ENCODE measurements at regions not wholly inside any gene's neighbourhood (a gene's known extent, or its start where the extent isn't known, plus 50 kb on each side); places are given as distances from the start of the nearest gene placed in this dataset.

DNA sequence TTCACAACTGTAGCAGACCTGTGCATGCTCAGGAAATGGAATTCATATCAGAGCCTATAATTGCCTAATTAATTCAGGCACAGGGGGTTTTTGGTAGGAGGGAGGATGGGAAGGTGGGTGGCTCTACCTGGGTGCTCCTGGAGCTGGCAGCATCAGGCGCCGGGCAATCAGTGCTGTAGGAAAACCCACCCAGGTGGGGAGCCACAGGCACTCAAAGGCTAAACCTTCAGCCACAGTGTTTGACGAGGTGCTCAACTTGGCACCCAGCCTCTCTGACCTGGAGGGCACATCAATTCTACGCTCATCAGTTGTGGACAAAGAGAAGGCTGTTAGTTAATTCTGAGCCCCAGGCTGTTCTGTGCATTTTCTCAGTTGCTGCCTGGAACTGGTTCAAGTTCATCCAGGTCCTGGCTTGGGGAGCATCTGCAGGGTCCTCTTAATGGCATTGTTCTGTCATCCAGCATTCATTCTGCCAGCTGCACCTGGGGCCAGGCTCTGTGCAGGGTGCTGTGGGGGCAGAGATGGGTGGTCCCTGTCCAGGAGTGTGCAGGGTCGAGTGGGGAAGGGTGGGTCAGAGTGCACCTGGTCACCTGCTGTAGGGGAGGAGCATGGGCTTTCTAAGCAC lies 54.1 kb upstream of the NPTX2 start:
- H4K20me1 ChIP-seq (replicated peaks in 1 of 2; ENCODE audit: control insufficient read depth in 1 of 2, insufficient read depth in 2 of 2, low read length in 2 of 2): no peaks in the 10 kb centered on the region
- H3K18ac ChIP-seq (ENCODE audit: extremely low read depth, low read length): no peak overlapping the region
- no peak overlapping the region for H3K4ac ChIP-seq (replicated peaks; ENCODE audit: insufficient read length, low read depth, low read length)
- H3K79me1 ChIP-seq (ENCODE audit: low read depth, low read length): no peaks in the 10 kb centered on the region
- H3K23ac ChIP-seq (ENCODE audit: insufficient read length): no peak overlapping the region
- no peak overlapping the region for H2AK5ac ChIP-seq (ENCODE audit: low read depth, low read length)
- DNase-seq (ENCODE audit: low read depth in 1 of 2, low spot score in 2 of 2) (no peak), FAIRE-seq (no peak)
- H3K27ac ChIP-seq (ENCODE audit: low read depth, low read length): no peak overlapping the region
- H4K5ac ChIP-seq (ENCODE audit: insufficient read length, low read depth, low read length): no peak overlapping the region
- no peak overlapping the region for H3K56ac ChIP-seq (replicated peaks; ENCODE audit: insufficient read length, low read depth, low read length)
- no peaks in the 10 kb centered on the region; the same call in 1 of the 2 replicates for H3K23me2 ChIP-seq (ENCODE audit: low read depth, low read length)
- no peak overlapping the region for H3K14ac ChIP-seq (ENCODE audit: insufficient read length)
- no peak overlapping the region for H2BK15ac ChIP-seq (ENCODE audit: low read length)
- POLR2A ChIA-PET (ENCODE audit: partially characterized antibody): no interaction called here
- no peak overlapping the region for H4K91ac ChIP-seq (replicated peaks; ENCODE audit: insufficient read length, low read length)
- CTCF ChIA-PET (ENCODE audit: partially characterized antibody): no interaction called here
- no peaks in the 10 kb centered on the region for H3K27me3 ChIP-seq (replicated peaks in 1 of 4; ENCODE audit: control insufficient read depth in 3 of 4, extremely low read depth in 1 of 4, insufficient read depth in 3 of 4, low read length in 3 of 4)
- no peak overlapping the region for H2BK20ac ChIP-seq (ENCODE audit: low read length)
- H2AFZ ChIP-seq (ENCODE audit: low read length): no peak overlapping the region
- H3K9ac ChIP-seq (replicated peaks in 1 of 4; ENCODE audit: extremely low read depth in 1 of 4, low read depth in 3 of 4, low read length in 3 of 4): no peak overlapping the region
- H3K4me3 ChIP-seq (ENCODE audit: extremely low read depth in 1 of 4, insufficient read depth in 2 of 4, low read depth in 3 of 4, low read length in 4 of 4): no peak overlapping the region
- no peak overlapping the region for H2BK120ac ChIP-seq (replicated peaks; ENCODE audit: low read depth, low read length)
- no peaks in the 10 kb centered on the region for H3K4me1 ChIP-seq (replicated peaks in 1 of 4; ENCODE audit: control insufficient read depth in 3 of 4, insufficient read depth in 4 of 4, low read length in 3 of 4)
- no peak overlapping the region for H2BK5ac ChIP-seq (ENCODE audit: low read depth, low read length)
- H3K36me3 ChIP-seq (ENCODE audit: control insufficient read depth in 2 of 4, insufficient read depth in 4 of 4, low read length in 3 of 4): no peaks in the 10 kb centered on the region
- no peak overlapping the region for H2BK12ac ChIP-seq (ENCODE audit: low read depth, low read length)
- WGBS, 2 experiments (ENCODE audit: extremely low coverage in 1 of 2, insufficient coverage in 1 of 2, insufficient read length in 1 of 2, insufficient replicate concordance in 2 of 2, low coverage in 1 of 2, low lambda C conversion rate in 2 of 2, missing lambda C conversion rate in 1 of 2): 80% methylated on average over 5 of the region's 5 CpGs; no CpG with 5 or more reads in 1 of the 2 experiments
- peaks cover 6 to 8% of the 10 kb centered on the region in 2 experiments; a peak in 3 of 4 replicates for H3K9me3 ChIP-seq (ENCODE audit: insufficient read depth in 2 of 2, low read depth in 1 of 2, low read length in 1 of 2)
- H3K79me2 ChIP-seq (ENCODE audit: control insufficient read depth in 1 of 2, insufficient read depth in 2 of 2, low read length in 2 of 2): no peaks in the 10 kb centered on the region
- H3K4me2 ChIP-seq (ENCODE audit: insufficient read depth in 1 of 2, low read depth in 2 of 2, low read length in 2 of 2): no peak overlapping the region
- H4K8ac ChIP-seq (ENCODE audit: extremely low read depth, insufficient read depth, low read length): no peak overlapping the region
- TF ChIP-seq EGR1 (IDR thresholded peaks at IDR 0.05; ENCODE audit: borderline replicate concordance, low read depth, low read length): no peak
- TF ChIP-seq USF2 (IDR thresholded peaks at IDR 0.05; ENCODE audit: low read length): no peak
- no peak for TF ChIP-seq KDM4A (IDR thresholded peaks at IDR 0.05; ENCODE audit: low read depth, low read length, severe bottlenecking)
- no peak for TF ChIP-seq CTBP2 (IDR thresholded peaks at IDR 0.05; ENCODE audit: borderline replicate concordance, insufficient read depth, insufficient read length, low read length)
- no peak for TF ChIP-seq HDAC6 (IDR thresholded peaks at IDR 0.05; ENCODE audit: low read depth, low read length)
- no peak for TF ChIP-seq BRCA1 (IDR thresholded peaks at IDR 0.05; ENCODE audit: low read depth, low read length)
- no peak for TF ChIP-seq POLR2AphosphoS5 (IDR thresholded peaks at IDR 0.05; ENCODE audit: low read depth, low read length)
- no peak for TF ChIP-seq POU5F1 (IDR thresholded peaks at IDR 0.05; ENCODE audit: low read depth, low read length)
- TF ChIP-seq, protein P1, sequence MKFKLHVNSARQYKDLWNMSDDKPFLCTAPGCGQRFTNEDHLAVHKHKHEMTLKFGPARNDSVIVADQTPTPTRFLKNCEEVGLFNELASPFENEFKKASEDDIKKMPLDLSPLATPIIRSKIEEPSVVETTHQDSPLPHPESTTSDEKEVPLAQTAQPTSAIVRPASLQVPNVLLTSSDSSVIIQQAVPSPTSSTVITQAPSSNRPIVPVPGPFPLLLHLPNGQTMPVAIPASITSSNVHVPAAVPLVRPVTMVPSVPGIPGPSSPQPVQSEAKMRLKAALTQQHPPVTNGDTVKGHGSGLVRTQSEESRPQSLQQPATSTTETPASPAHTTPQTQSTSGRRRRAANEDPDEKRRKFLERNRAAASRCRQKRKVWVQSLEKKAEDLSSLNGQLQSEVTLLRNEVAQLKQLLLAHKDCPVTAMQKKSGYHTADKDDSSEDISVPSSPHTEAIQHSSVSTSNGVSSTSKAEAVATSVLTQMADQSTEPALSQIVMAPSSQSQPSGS (IDR thresholded peaks at IDR 0.05; ENCODE audit: low read length): no peak
- no peak for TF ChIP-seq CREB1 (IDR thresholded peaks at IDR 0.05)
- TF ChIP-seq RAD21 (IDR thresholded peaks at IDR 0.05 in 1 of 2, conservative IDR thresholded peaks at IDR 0.05 in 1 of 2; ENCODE audit: low read depth in 2 of 2, low read length in 2 of 2): no peak
